ENCODE measurements at regions not wholly inside any gene's neighbourhood (a gene's known extent, or its start where the extent isn't known, plus 50 kb on each side); places are given as distances from the start of the nearest gene placed in this dataset.

- TF ChIP-seq NFRKB (IDR thresholded peaks at IDR 0.05) (no peak), TGIF2 (CRISPR knock-in tag; IDR thresholded peaks at IDR 0.05) (no peak), TFAP4 (IDR thresholded peaks at IDR 0.05; ENCODE audit: borderline replicate concordance, low read depth) (no peak), ARNTL (CRISPR knock-in tag; IDR thresholded peaks at IDR 0.05) (no peak), PRMT3 (CRISPR knock-in tag; IDR thresholded peaks at IDR 0.05; ENCODE audit: borderline replicate concordance, low read depth) (no peak), ZNF354B (CRISPR knock-in tag; IDR thresholded peaks at IDR 0.05) (no peak)
Measured at GRCh38 chr21:35252831-35253230, 203.7 kb upstream of the RUNX1 start (continued).

- FAIRE-seq (no peak), ATAC-seq (no peak), DNase-seq (ENCODE audit: low spot score) (no peak)
- Histone ChIP-seq H3K4me1 (ENCODE audit: insufficient read depth, low read length) (no peaks in the 10 kb centered on the region), H4K20me1 (ENCODE audit: insufficient read depth, low read length) (no peaks in the 10 kb centered on the region), H3K36me3 (replicated peaks in 1 of 2; ENCODE audit: control insufficient read depth in 1 of 2, insufficient read depth in 2 of 2, low read length in 2 of 2) (no peaks in the 10 kb centered on the region), H3K79me2 (ENCODE audit: insufficient read depth, low read length) (no peaks in the 10 kb centered on the region), H2AFZ (ENCODE audit: low read length) (no peak overlapping the region), H3K4me2 (ENCODE audit: low read depth, low read length) (no peak overlapping the region), H3K27ac (ENCODE audit: extremely low read length, insufficient read depth, low read length) (no peak overlapping the region), H3K4me3 (replicated peaks in 1 of 3; ENCODE audit: insufficient read depth in 1 of 3, low read depth in 2 of 3, low read length in 3 of 3) (no peak overlapping the region), H3K27me3 (ENCODE audit: control insufficient read depth in 1 of 2, insufficient read depth in 2 of 2, low read length in 2 of 2) (no peaks in the 10 kb centered on the region), H3K9me3 (ENCODE audit: low read length) (no peaks in the 10 kb centered on the region), H3K9ac (ENCODE audit: insufficient read depth, low read depth, low read length) (no peak overlapping the region)
- POLR2A ChIA-PET = no interaction called here
- CTCF ChIA-PET (ENCODE audit: low intra/inter-chr PET ratio, low total read pairs) = no interaction called here
- intact Hi-C loops (cut with micrococcal nuclease; ENCODE audit: unreplicated experiment) (no loop called here), in situ Hi-C loops (cut with HindIII; ENCODE audit: extremely low pct_ligation_motif_present, low pct_unique_long_range_greater_than_20kb) (no loop called here)
- 0% methylated on average over 1 of the region's 1 CpG for WGBS (ENCODE audit: low lambda C conversion rate)
- BruUV-seq (replicated peaks) = no TSS peak
- no peak for TF ChIP-seq ELF1 (CRISPR knock-in tag; IDR thresholded peaks at IDR 0.05)
- TF ChIP-seq RFX3 (CRISPR knock-in tag; IDR thresholded peaks at IDR 0.05) = no peak
- TF ChIP-seq MXD4 (CRISPR knock-in tag; IDR thresholded peaks at IDR 0.05) = no peak
- no peak for TF ChIP-seq ZBTB38 (CRISPR knock-in tag; IDR thresholded peaks at IDR 0.05)
- TF ChIP-seq HNF4A (CRISPR knock-in tag; IDR thresholded peaks at IDR 0.05) = no peak
- TF ChIP-seq CBX2 (IDR thresholded peaks at IDR 0.05; ENCODE audit: low read depth, low read length) = no peak
- no peak for TF ChIP-seq CBX2 (CRISPR knock-in tag; IDR thresholded peaks at IDR 0.05; ENCODE audit: low read depth)
- no peak for TF ChIP-seq TERF1 (CRISPR knock-in tag; IDR thresholded peaks at IDR 0.05)
- no peak for TF ChIP-seq FOXA1 (IDR thresholded peaks at IDR 0.05)
- no peak for TF ChIP-seq FOXA1 (CRISPR knock-in tag; IDR thresholded peaks at IDR 0.05)
- no peak for TF ChIP-seq ZNF275 (CRISPR knock-in tag; IDR thresholded peaks at IDR 0.05; ENCODE audit: borderline replicate concordance)
- no peak for TF ChIP-seq SNAPC5 (CRISPR knock-in tag; IDR thresholded peaks at IDR 0.05; ENCODE audit: borderline replicate concordance)
- TF ChIP-seq ZNF576 (CRISPR knock-in tag; IDR thresholded peaks at IDR 0.05) = no peak
- no peak for TF ChIP-seq ZNF20 (CRISPR knock-in tag; IDR thresholded peaks at IDR 0.05)
- no peak for TF ChIP-seq ZNF512B (CRISPR knock-in tag; IDR thresholded peaks at IDR 0.05; ENCODE audit: borderline replicate concordance)
Measured at GRCh38 chr21:35249636-35250035, 200.5 kb upstream of the RUNX1 start.

All from HepG2 (cell line).